ENCODE measurements at regions not wholly inside any gene's neighbourhood (a gene's known extent, or its start where the extent isn't known, plus 50 kb on each side); places are given as distances from the start of the nearest gene placed in this dataset.

GRCh38 chr12:107983756-107984472 lies 145.2 kb upstream of the WSCD2 start:
- H3K4me1 ChIP-seq (ENCODE audit: control insufficient read depth, insufficient read depth, low read length): no peaks in the 10 kb centered on the region
- no peaks in the 10 kb centered on the region for H3K9me3 ChIP-seq (ENCODE audit: control insufficient read depth, low read length)
- H3K36me3 ChIP-seq (ENCODE audit: control insufficient read depth, insufficient read depth, low read length, severe bottlenecking): no peaks in the 10 kb centered on the region
- peaks cover 4% of the 10 kb centered on the region for H3K27me3 ChIP-seq (replicated peaks; ENCODE audit: control insufficient read depth, insufficient read depth, low read length)
- DNase-seq (ENCODE audit: low read depth): peak; percentile 12
- H3K4me3 ChIP-seq (ENCODE audit: low read length): no peak overlapping the region
- no peak overlapping the region for H3K9ac ChIP-seq (ENCODE audit: low read length)

- H3K4me1 ChIP-seq (ENCODE audit: control insufficient read depth, insufficient read depth, low read length): no peaks in the 10 kb centered on the region
- DNase-seq (ENCODE audit: low read depth): no peak
- H3K9me3 ChIP-seq (ENCODE audit: control insufficient read depth, low read length): no peaks in the 10 kb centered on the region
- peaks cover 15% of the 10 kb centered on the region for H3K27me3 ChIP-seq (replicated peaks; ENCODE audit: control insufficient read depth, insufficient read depth, low read length)
- no peaks in the 10 kb centered on the region for H3K36me3 ChIP-seq (ENCODE audit: control insufficient read depth, insufficient read depth, low read length, severe bottlenecking)
- H3K9ac ChIP-seq (ENCODE audit: low read length): no peak overlapping the region
- H3K4me3 ChIP-seq (ENCODE audit: low read length): no peak overlapping the region
Measured at GRCh38 chr12:107984973-107985372, 144.1 kb upstream of the WSCD2 start.

DNA sequence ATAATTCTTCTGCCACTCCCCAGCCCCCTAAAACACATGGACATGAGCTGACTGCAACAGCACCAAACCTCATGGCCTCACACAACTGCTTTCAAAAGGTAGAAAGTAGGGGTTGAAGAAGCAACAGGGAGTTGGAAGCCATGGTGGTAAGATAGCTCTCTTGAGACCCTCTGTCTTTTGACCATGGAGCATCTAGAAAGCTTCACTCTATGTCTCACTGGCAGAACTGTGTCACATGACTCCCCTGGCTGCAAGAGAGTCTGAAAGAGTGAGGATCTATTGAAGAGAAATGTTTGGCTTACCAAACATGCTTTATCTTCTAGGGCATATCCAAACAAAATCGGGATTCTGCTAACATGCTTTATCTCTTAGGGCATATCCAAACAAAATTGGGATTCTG lies 142.9 kb upstream of the WSCD2 start:
- no peak overlapping the region for H3K9ac ChIP-seq (ENCODE audit: low read length)
- H3K4me3 ChIP-seq (ENCODE audit: low read length): no peak overlapping the region
- DNase-seq (ENCODE audit: low read depth): no peak
- H3K36me3 ChIP-seq (ENCODE audit: control insufficient read depth, insufficient read depth, low read length, severe bottlenecking): no peaks in the 10 kb centered on the region
- peaks cover 16% of the 10 kb centered on the region for H3K27me3 ChIP-seq (replicated peaks; ENCODE audit: control insufficient read depth, insufficient read depth, low read length)
- H3K4me1 ChIP-seq (ENCODE audit: control insufficient read depth, insufficient read depth, low read length): no peaks in the 10 kb centered on the region
- no peaks in the 10 kb centered on the region for H3K9me3 ChIP-seq (ENCODE audit: control insufficient read depth, low read length)

- no peak overlapping the region for H3K9ac ChIP-seq (ENCODE audit: low read length)
- no peaks in the 10 kb centered on the region for H3K9me3 ChIP-seq (ENCODE audit: control insufficient read depth, low read length)
- no peaks in the 10 kb centered on the region for H3K4me1 ChIP-seq (ENCODE audit: control insufficient read depth, insufficient read depth, low read length)
- H3K4me3 ChIP-seq (ENCODE audit: low read length): no peak overlapping the region
- no peaks in the 10 kb centered on the region for H3K36me3 ChIP-seq (ENCODE audit: control insufficient read depth, insufficient read depth, low read length, severe bottlenecking)
- H3K27me3 ChIP-seq (replicated peaks; ENCODE audit: control insufficient read depth, insufficient read depth, low read length): peaks cover 23% of the 10 kb centered on the region
- DNase-seq (ENCODE audit: low read depth): peak; percentile 24
Measured at GRCh38 chr12:107990325-107990724, 138.8 kb upstream of the WSCD2 start.

DNA sequence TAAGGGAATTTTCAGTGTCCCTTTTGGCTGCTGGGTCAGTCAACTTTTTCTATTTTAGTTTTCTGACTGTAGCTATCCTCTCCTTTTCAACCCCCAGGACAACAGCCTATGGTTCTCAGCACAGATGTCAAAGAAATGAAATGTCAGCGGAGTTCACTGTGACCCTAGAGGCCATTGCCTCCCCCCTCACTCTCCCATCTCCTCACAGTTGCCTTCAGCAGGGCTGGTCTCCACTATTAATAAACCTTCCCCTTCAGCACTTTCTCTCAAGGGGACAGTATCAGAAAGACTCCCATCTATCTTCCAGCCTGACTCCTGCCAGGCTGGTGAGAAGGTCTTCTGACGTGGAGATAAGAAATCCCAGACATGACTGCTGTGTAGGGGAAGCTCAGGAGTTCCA lies 137.1 kb upstream of the WSCD2 start:
- no peak for DNase-seq (ENCODE audit: low read depth)
- Histone ChIP-seq H3K9ac (ENCODE audit: low read length) (no peak overlapping the region), H3K27me3 (replicated peaks; ENCODE audit: control insufficient read depth, insufficient read depth, low read length) (peaks cover 23% of the 10 kb centered on the region), H3K36me3 (ENCODE audit: control insufficient read depth, insufficient read depth, low read length, severe bottlenecking) (no peaks in the 10 kb centered on the region), H3K9me3 (ENCODE audit: control insufficient read depth, low read length) (no peaks in the 10 kb centered on the region), H3K4me3 (ENCODE audit: low read length) (no peak overlapping the region), H3K4me1 (ENCODE audit: control insufficient read depth, insufficient read depth, low read length) (no peaks in the 10 kb centered on the region)

DNA sequence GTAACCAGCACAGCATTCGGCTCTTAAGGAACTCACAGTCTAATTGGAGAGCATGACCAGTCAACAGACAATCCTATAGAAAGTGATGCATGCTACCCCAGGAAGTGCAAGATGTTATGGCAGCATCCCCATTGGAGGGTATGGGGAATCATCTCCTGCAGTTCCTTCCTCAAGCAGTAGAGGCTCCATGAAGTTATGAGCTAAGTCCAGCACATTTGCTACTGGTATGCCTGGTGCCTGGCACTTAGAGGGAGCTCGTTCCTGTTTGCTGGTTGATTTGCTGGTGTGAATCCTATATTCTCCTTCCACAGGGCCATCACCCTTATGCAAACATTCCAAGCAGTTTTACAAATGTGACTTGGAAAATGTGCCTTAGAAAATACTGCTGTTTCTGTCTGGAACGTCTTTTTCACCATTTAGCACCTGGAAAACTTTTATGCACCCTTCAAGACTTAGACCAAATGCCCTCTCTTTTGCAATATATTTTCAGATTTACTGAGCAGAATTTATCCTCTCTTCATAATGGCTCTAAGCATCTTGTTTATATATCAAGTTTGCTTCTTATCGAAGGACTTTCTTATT lies 136.1 kb upstream of the WSCD2 start:
- Histone ChIP-seq H3K4me1 (ENCODE audit: control insufficient read depth, insufficient read depth, low read length) (no peaks in the 10 kb centered on the region), H3K27me3 (replicated peaks; ENCODE audit: control insufficient read depth, insufficient read depth, low read length) (peaks cover 23% of the 10 kb centered on the region), H3K36me3 (ENCODE audit: control insufficient read depth, insufficient read depth, low read length, severe bottlenecking) (no peaks in the 10 kb centered on the region), H3K9ac (ENCODE audit: low read length) (no peak overlapping the region), H3K4me3 (ENCODE audit: low read length) (no peak overlapping the region), H3K9me3 (ENCODE audit: control insufficient read depth, low read length) (no peaks in the 10 kb centered on the region)
- peak; percentile 14 for DNase-seq (ENCODE audit: low read depth)

DNA sequence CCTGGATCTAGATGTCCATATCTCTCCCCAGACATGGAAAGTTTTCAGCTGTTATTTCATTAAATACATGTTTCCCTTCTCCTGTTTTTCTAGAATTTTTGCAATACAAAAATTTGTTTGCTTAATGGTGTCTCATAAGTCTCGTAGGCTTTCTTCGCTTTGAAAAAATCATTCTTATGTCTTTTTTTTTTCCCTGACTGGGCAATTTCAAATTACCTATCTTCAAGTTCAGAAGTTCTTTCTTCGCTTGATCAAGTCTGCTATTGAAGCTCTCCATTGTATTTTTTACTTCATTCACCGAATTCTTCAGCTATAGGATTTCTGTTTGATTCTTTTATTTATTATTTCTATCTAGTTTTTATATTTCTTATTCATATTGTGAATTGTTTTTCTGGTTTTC lies 130.2 kb upstream of the WSCD2 start:
- DNase-seq (ENCODE audit: low read depth): no peak

DNA sequence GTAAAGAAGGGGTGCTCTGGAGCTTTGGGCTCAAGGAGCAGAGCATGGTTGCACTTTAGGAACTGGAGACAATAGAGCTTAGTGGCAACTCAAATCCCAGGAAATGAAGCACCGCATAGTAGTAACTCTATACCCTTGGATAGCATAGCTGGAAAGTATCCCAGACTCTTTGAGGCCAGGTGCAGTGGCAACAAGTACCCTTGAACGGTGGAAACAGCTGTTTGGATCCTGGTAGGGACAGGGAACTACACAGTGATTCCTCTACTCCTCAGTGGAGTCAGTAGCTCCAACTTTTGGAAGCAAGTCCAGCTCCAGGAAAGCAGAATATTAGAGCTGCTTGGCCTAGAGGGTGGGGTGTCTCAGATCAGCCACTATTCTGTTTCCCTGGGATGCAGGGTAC lies 129.0 kb upstream of the WSCD2 start:
- no peaks in the 10 kb centered on the region for H3K36me3 ChIP-seq (ENCODE audit: control insufficient read depth, insufficient read depth, low read length, severe bottlenecking)
- no peak for DNase-seq (ENCODE audit: low read depth)
- H3K9me3 ChIP-seq (ENCODE audit: control insufficient read depth, low read length): peaks cover 4% of the 10 kb centered on the region
- no peaks in the 10 kb centered on the region for H3K4me1 ChIP-seq (ENCODE audit: control insufficient read depth, insufficient read depth, low read length)
- no peak overlapping the region for H3K4me3 ChIP-seq (ENCODE audit: low read length)
- H3K9ac ChIP-seq (ENCODE audit: low read length): no peak overlapping the region
- peaks cover 3% of the 10 kb centered on the region for H3K27me3 ChIP-seq (replicated peaks; ENCODE audit: control insufficient read depth, insufficient read depth, low read length)

More for the DNA sequence above, 130.2 kb upstream of the WSCD2 start:
- no peak overlapping the region for H3K4me3 ChIP-seq (ENCODE audit: low read length)
- H3K27me3 ChIP-seq (replicated peaks; ENCODE audit: control insufficient read depth, insufficient read depth, low read length): peaks cover 3% of the 10 kb centered on the region
- no peak overlapping the region for H3K9ac ChIP-seq (ENCODE audit: low read length)
- H3K9me3 ChIP-seq (ENCODE audit: control insufficient read depth, low read length): peaks cover 4% of the 10 kb centered on the region
- H3K36me3 ChIP-seq (ENCODE audit: control insufficient read depth, insufficient read depth, low read length, severe bottlenecking): no peaks in the 10 kb centered on the region
- no peaks in the 10 kb centered on the region for H3K4me1 ChIP-seq (ENCODE audit: control insufficient read depth, insufficient read depth, low read length)

GRCh38 chr12:108004319-108004718 lies 124.8 kb upstream of the WSCD2 start:
- H3K9me3 ChIP-seq (ENCODE audit: control insufficient read depth, low read length): no peaks in the 10 kb centered on the region
- H3K27me3 ChIP-seq (replicated peaks; ENCODE audit: control insufficient read depth, insufficient read depth, low read length): peaks cover 3% of the 10 kb centered on the region
- DNase-seq (ENCODE audit: low read depth): peak; percentile 22
- H3K36me3 ChIP-seq (ENCODE audit: control insufficient read depth, insufficient read depth, low read length, severe bottlenecking): no peaks in the 10 kb centered on the region
- no peaks in the 10 kb centered on the region for H3K4me1 ChIP-seq (ENCODE audit: control insufficient read depth, insufficient read depth, low read length)
- no peak overlapping the region for H3K9ac ChIP-seq (ENCODE audit: low read length)
- no peak overlapping the region for H3K4me3 ChIP-seq (ENCODE audit: low read length)

DNA sequence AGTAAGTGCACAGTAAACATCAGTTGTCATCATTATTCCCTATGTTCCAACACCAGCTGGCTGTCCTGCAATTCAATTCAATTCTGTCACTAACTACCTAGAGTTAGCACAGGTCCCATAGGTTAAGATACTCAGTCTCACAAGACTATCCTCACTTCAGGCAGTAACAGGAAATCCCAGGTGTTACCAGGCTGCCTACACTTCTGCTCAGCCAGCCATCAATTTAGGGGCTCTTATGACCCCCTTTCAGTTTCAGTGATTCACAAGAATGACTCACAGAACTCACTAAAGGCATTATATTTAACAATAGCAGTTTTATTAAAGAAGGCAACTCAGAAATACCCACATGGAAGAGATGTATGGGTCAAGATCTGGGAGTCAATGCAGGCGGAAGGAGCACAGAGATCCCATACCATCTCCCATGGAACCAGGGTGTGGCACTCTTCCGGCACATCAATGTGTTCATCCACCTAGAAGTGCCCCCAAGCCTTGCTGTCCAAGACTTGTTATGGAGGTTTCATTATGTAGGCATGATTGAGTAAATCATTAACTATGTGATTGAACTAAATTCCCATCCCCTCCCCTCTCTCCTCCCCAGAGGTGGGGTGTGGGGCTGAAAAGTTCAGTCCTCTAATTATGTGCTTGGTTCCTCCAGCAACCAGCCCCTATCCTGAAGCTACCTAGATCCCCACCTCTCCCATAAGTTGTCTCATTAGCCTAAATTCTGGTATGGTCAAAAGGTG lies 120.8 kb upstream of the WSCD2 start:
- H3K9ac ChIP-seq (ENCODE audit: low read length): no peak overlapping the region
- H3K27me3 ChIP-seq (replicated peaks; ENCODE audit: control insufficient read depth, insufficient read depth, low read length): peaks cover 2% of the 10 kb centered on the region
- DNase-seq (ENCODE audit: low read depth): no peak
- no peaks in the 10 kb centered on the region for H3K4me1 ChIP-seq (ENCODE audit: control insufficient read depth, insufficient read depth, low read length)
- H3K9me3 ChIP-seq (ENCODE audit: control insufficient read depth, low read length): no peaks in the 10 kb centered on the region
- H3K36me3 ChIP-seq (ENCODE audit: control insufficient read depth, insufficient read depth, low read length, severe bottlenecking): no peaks in the 10 kb centered on the region
- no peak overlapping the region for H3K4me3 ChIP-seq (ENCODE audit: low read length)

GRCh38 chr12:108009442-108010070 lies 119.5 kb upstream of the WSCD2 start:
- Histone ChIP-seq H3K9ac (ENCODE audit: low read length) (no peak overlapping the region), H3K9me3 (ENCODE audit: control insufficient read depth, low read length) (no peaks in the 10 kb centered on the region), H3K4me1 (ENCODE audit: control insufficient read depth, insufficient read depth, low read length) (no peaks in the 10 kb centered on the region), H3K4me3 (ENCODE audit: low read length) (no peak overlapping the region), H3K36me3 (ENCODE audit: control insufficient read depth, insufficient read depth, low read length, severe bottlenecking) (no peaks in the 10 kb centered on the region), H3K27me3 (replicated peaks; ENCODE audit: control insufficient read depth, insufficient read depth, low read length) (peaks cover 9% of the 10 kb centered on the region)
- DNase-seq (ENCODE audit: low read depth): no peak

Data from adipocyte (in vitro differentiated cells).